ENCODE measurements at regions not wholly inside any gene's neighbourhood (a gene's known extent, or its start where the extent isn't known, plus 50 kb on each side); places are given as distances from the start of the nearest gene placed in this dataset.

- H3K9me3 ChIP-seq (ENCODE audit: control insufficient read depth in 4 of 4, insufficient read depth in 3 of 4, low read length in 3 of 4) = peaks cover 0 to 2% (median 0%) of the 10 kb centered on the region in 4 donors
- no peak overlapping the region for H3K9ac ChIP-seq (ENCODE audit: insufficient read depth in 1 of 2, low read length in 2 of 2)
- no peak overlapping the region for H3K4me3 ChIP-seq
- TF ChIP-seq, protein P1, sequence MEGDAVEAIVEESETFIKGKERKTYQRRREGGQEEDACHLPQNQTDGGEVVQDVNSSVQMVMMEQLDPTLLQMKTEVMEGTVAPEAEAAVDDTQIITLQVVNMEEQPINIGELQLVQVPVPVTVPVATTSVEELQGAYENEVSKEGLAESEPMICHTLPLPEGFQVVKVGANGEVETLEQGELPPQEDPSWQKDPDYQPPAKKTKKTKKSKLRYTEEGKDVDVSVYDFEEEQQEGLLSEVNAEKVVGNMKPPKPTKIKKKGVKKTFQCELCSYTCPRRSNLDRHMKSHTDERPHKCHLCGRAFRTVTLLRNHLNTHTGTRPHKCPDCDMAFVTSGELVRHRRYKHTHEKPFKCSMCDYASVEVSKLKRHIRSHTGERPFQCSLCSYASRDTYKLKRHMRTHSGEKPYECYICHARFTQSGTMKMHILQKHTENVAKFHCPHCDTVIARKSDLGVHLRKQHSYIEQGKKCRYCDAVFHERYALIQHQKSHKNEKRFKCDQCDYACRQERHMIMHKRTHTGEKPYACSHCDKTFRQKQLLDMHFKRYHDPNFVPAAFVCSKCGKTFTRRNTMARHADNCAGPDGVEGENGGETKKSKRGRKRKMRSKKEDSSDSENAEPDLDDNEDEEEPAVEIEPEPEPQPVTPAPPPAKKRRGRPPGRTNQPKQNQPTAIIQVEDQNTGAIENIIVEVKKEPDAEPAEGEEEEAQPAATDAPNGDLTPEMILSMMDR (IDR thresholded peaks at IDR 0.05; ENCODE audit: control extremely low read depth, extremely low read depth) = no peak
- no peaks in the 10 kb centered on the region for H3K36me3 ChIP-seq (ENCODE audit: control insufficient read depth in 4 of 4, insufficient read depth in 4 of 4, low read length in 4 of 4)
- no peak for DNase-seq
- H3K27me3 ChIP-seq (ENCODE audit: control insufficient read depth in 3 of 3, insufficient read depth in 3 of 3, low read length in 2 of 3) = no peaks in the 10 kb centered on the region
- ATAC-seq (ENCODE audit: insufficient read depth, low FRiP score) = no peak
- 96 to 97% methylated on average over 7 of the region's 7 CpGs for WGBS, 2 donors
- H3K4me1 ChIP-seq (ENCODE audit: control insufficient read depth in 5 of 5, insufficient read depth in 5 of 5, low read length in 5 of 5) = no peaks in the 10 kb centered on the region
- no peak overlapping the region for H3K27ac ChIP-seq (ENCODE audit: low read depth in 1 of 2, low read length in 1 of 2)
Measured at GRCh38 chr3:152629363-152630122, 205.4 kb upstream of the P2RY1 start.

- Histone ChIP-seq H3K4me3 (no peak overlapping the region), H3K36me3 (ENCODE audit: control insufficient read depth in 4 of 4, insufficient read depth in 4 of 4, low read length in 4 of 4) (no peaks in the 10 kb centered on the region), H3K4me1 (ENCODE audit: control insufficient read depth in 5 of 5, insufficient read depth in 5 of 5, low read length in 5 of 5) (peaks cover 0 to 12% (median 0%) of the 10 kb centered on the region in 5 donors), H3K27me3 (ENCODE audit: control insufficient read depth in 3 of 3, insufficient read depth in 3 of 3, low read length in 2 of 3) (no peaks in the 10 kb centered on the region), H3K27ac (ENCODE audit: low read depth in 1 of 2, low read length in 1 of 2) (no peak overlapping the region), H3K9ac (ENCODE audit: insufficient read depth in 1 of 2, low read length in 2 of 2) (no peak overlapping the region), H3K9me3 (ENCODE audit: control insufficient read depth in 4 of 4, insufficient read depth in 3 of 4, low read length in 3 of 4) (no peaks in the 10 kb centered on the region)
- ATAC-seq (ENCODE audit: insufficient read depth, low FRiP score) = no peak
- peak in 1 of 3 donors; percentile 31 for DNase-seq
- TF ChIP-seq, protein P1 (IDR thresholded peaks at IDR 0.05; ENCODE audit: control extremely low read depth, extremely low read depth) = no peak
Measured at GRCh38 chr3:152635389-152635788, 199.5 kb upstream of the P2RY1 start.

DNA sequence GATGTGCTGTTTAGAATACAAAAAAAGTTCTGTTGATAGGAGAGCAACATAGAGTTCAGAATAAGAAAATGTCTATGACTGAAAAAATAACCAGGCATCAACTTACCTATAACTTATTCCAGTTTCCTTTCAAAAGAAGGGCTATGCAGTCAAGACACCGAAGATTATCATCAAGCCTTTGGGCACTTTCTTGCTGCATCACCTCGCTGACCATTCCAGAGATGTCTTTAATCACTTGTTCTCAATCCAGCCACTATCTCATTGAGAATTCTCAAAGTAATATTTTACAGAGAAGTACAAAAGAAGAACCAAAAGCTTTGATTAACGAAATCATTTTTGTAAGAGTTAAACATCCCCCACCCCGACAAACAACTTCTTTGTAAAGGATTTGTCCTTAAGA is 198.3 kb upstream of the P2RY1 start:
- TF ChIP-seq, protein P1 (IDR thresholded peaks at IDR 0.05; ENCODE audit: control extremely low read depth, extremely low read depth) = no peak
- H3K36me3 ChIP-seq (ENCODE audit: control insufficient read depth in 4 of 4, insufficient read depth in 4 of 4, low read length in 4 of 4) = no peaks in the 10 kb centered on the region
- H3K4me1 ChIP-seq (ENCODE audit: control insufficient read depth in 5 of 5, insufficient read depth in 5 of 5, low read length in 5 of 5) = peaks cover 0 to 12% (median 0%) of the 10 kb centered on the region in 5 donors
- 83 to 92% methylated on average over 4 of the region's 4 CpGs for WGBS, 2 donors
- no peaks in the 10 kb centered on the region for H3K9me3 ChIP-seq (ENCODE audit: control insufficient read depth in 4 of 4, insufficient read depth in 3 of 4, low read length in 3 of 4)
- DNase-seq (no peak), ATAC-seq (ENCODE audit: insufficient read depth, low FRiP score) (no peak)
- H3K4me3 ChIP-seq = no peak overlapping the region
- H3K9ac ChIP-seq (ENCODE audit: insufficient read depth in 1 of 2, low read length in 2 of 2) = no peak overlapping the region
- H3K27me3 ChIP-seq (ENCODE audit: control insufficient read depth in 3 of 3, insufficient read depth in 3 of 3, low read length in 2 of 3) = no peaks in the 10 kb centered on the region
- no peak overlapping the region for H3K27ac ChIP-seq (ENCODE audit: low read depth in 1 of 2, low read length in 1 of 2)

DNA sequence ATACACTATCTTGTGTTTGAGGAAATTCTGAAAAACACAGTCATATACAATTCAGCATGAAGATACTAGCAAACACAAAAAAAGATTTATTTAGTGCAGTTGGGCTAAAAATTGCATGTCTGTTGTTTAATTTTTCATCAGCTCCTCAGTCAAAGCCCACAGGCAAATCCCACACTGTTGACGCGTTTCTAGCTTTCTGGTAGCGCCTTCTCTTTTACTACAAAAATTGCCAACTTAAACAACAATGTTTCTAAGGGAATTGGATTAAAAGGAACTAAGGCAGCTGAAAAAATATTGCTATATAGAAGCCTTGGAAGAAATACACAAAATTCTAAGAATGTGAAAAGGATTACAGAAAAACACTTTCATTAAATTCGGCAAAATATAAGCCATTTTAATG is 196.7 kb upstream of the P2RY1 start:
- H3K27ac ChIP-seq (ENCODE audit: low read depth in 1 of 2, low read length in 1 of 2) = no peak overlapping the region
- H3K36me3 ChIP-seq (ENCODE audit: control insufficient read depth in 4 of 4, insufficient read depth in 4 of 4, low read length in 4 of 4) = no peaks in the 10 kb centered on the region
- DNase-seq (no peak), ATAC-seq (ENCODE audit: insufficient read depth, low FRiP score) (no peak)
- H3K9ac ChIP-seq (ENCODE audit: insufficient read depth in 1 of 2, low read length in 2 of 2) = no peak overlapping the region
- H3K9me3 ChIP-seq (ENCODE audit: control insufficient read depth in 4 of 4, insufficient read depth in 3 of 4, low read length in 3 of 4) = no peaks in the 10 kb centered on the region
- no peak overlapping the region for H3K4me3 ChIP-seq
- H3K4me1 ChIP-seq (ENCODE audit: control insufficient read depth in 5 of 5, insufficient read depth in 5 of 5, low read length in 5 of 5) = peaks cover 0 to 23% (median 0%) of the 10 kb centered on the region in 5 donors
- WGBS, 2 donors = 95 to 96% methylated on average over 4 of the region's 4 CpGs
- H3K27me3 ChIP-seq (ENCODE audit: control insufficient read depth in 3 of 3, insufficient read depth in 3 of 3, low read length in 2 of 3) = no peaks in the 10 kb centered on the region
- TF ChIP-seq, protein P1 (IDR thresholded peaks at IDR 0.05; ENCODE audit: control extremely low read depth, extremely low read depth) = no peak

All from lung (tissue), 11 donors.